Mesendoderm (in vitro differentiated cells): ENCODE measurements at regions not wholly inside any gene's neighbourhood (a gene's known extent, or its start where the extent isn't known, plus 50 kb on each side); places are given as distances from the start of the nearest gene placed in this dataset.
A peak's percentile ranks its signal among the peaks of the same experiment; 100 is the strongest.

Experiments
- DNase-seq: peaks from one replicate; pipeline ENCODE4 v3.0.0; 2013
- H2AK5ac ChIP-seq: 2 replicates; pipeline ENCODE4 v1.6.1; 2013; ENCODE audit warnings: low read length, inconsistent platforms
- H2BK120ac ChIP-seq: 2 replicates; pipeline ENCODE4 v1.6.1; 2013; ENCODE audit warnings: low read depth, mild to moderate bottlenecking, low read length, moderate library complexity, mixed read lengths
- H2BK15ac ChIP-seq: replicated peaks from 2 replicates; pipeline ENCODE4 v1.6.1; 2013; ENCODE audit warnings: low read depth, mild to moderate bottlenecking, moderate library complexity
- H2BK5ac ChIP-seq: 2 replicates; pipeline ENCODE4 v1.6.1; 2013; ENCODE audit warnings: low read length, inconsistent platforms
- H3K18ac ChIP-seq: 2 replicates; pipeline ENCODE4 v1.6.1; 2013; ENCODE audit warnings: mild to moderate bottlenecking, low read length, mixed read lengths
- H3K23ac ChIP-seq: one replicate; pipeline ENCODE4 v1.6.1; 2013; ENCODE audit warnings: low read length
- H3K27ac ChIP-seq: 2 replicates; pipeline ENCODE4 v1.5.1; 2013; ENCODE audit warnings: low read depth, mild to moderate bottlenecking, inconsistent platforms, low read length, moderate library complexity
- H3K27me3 ChIP-seq: 2 replicates; pipeline ENCODE4 v1.6.1; 2013; ENCODE audit warnings: low read length, control low read depth, mild to moderate bottlenecking, inconsistent platforms; ENCODE audit not compliant: insufficient read depth, poor library complexity
- H3K36me3 ChIP-seq: 2 replicates; pipeline ENCODE4 v1.6.1; 2013; ENCODE audit warnings: low read length, inconsistent platforms; ENCODE audit not compliant: control insufficient read depth, insufficient read depth
- H3K4ac ChIP-seq: one replicate; pipeline ENCODE4 v1.6.1; 2013; ENCODE audit warnings: low read depth, mild to moderate bottlenecking, low read length, moderate library complexity
- H3K4me1 ChIP-seq: 2 replicates; pipeline ENCODE4 v1.6.1; 2013; ENCODE audit warnings: low read depth, low read length, inconsistent platforms; ENCODE audit not compliant: control insufficient read depth
- H3K4me2 ChIP-seq: 2 replicates; pipeline ENCODE4 v1.6.1; 2013; ENCODE audit warnings: low read length
- H3K4me3 ChIP-seq: 2 replicates; pipeline ENCODE4 v1.5.1; 2013; ENCODE audit warnings: mild to moderate bottlenecking, low read length
- H3K56ac ChIP-seq: one replicate; pipeline ENCODE4 v1.6.1; 2013; ENCODE audit warnings: low read length
- H3K79me1 ChIP-seq: 2 replicates; pipeline ENCODE4 v1.6.1; 2013; ENCODE audit warnings: low read length, inconsistent platforms
- H3K79me2 ChIP-seq: 2 replicates; pipeline ENCODE4 v1.6.1; 2013; ENCODE audit warnings: mild to moderate bottlenecking, low read length; ENCODE audit not compliant: control insufficient read depth, insufficient read depth
- H3K9ac ChIP-seq: 2 replicates; pipeline ENCODE4 v1.6.1; 2013; ENCODE audit warnings: low read length, inconsistent platforms
- H4K5ac ChIP-seq: one replicate; pipeline ENCODE4 v1.6.1; 2013; ENCODE audit warnings: low read length
- H4K8ac ChIP-seq: one replicate; pipeline ENCODE4 v1.6.1; 2013; ENCODE audit warnings: low read depth, mild to moderate bottlenecking, control low read depth, low read length, moderate library complexity
- WGBS: extraction: QIAGEN DNeasy Blood & Tissue Kit; methylation state at CpG from one replicate; pipeline ENCODE4 v1.1.7; 2013; ENCODE audit warnings: low lambda C conversion rate, missing lambda C conversion rate; ENCODE audit not compliant: insufficient coverage; ENCODE audit errors: extremely low coverage; 5-methylcytosine and 5-hydroxymethylcytosine counted together

DNA sequence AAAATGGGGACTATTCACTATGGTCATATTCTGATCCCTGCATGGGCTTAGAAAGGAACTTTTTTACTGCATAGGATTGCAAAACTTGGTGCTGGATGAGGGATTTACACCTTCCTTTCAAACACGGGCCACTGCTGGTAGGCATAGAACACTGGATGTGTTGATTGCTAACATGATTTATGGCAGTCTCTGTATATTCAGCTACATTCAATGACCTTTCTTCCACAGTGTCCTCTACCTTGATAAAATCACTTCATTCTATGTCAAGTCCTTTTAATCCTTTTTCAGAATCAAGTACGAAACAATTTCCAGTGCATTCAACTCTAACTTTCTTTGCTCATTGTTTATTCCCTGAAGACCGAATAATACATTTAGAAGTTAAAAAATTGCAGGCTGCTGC, 91.9 kb upstream of the ATG10 start:
- no CpG with 5 or more reads among the region's 3 CpGs for WGBS
- Histone ChIP-seq H3K4me1 (no peaks in the 10 kb centered on the region), H3K27ac (no peak overlapping the region), H3K4me3 (no peak overlapping the region), H3K9ac (no peak overlapping the region), H4K8ac (no peak overlapping the region), H3K4ac (no peak overlapping the region), H3K4me2 (no peak overlapping the region), H3K18ac (no peak overlapping the region), H4K5ac (no peak overlapping the region), H2BK120ac (no peak overlapping the region), H3K56ac (no peak overlapping the region), H2BK5ac (no peak overlapping the region), H3K79me2 (no peaks in the 10 kb centered on the region), H3K36me3 (no peaks in the 10 kb centered on the region), H3K27me3 (no peaks in the 10 kb centered on the region), H3K23ac (no peak overlapping the region), H2BK15ac (no peak overlapping the region), H2AK5ac (no peak overlapping the region), H3K79me1 (no peaks in the 10 kb centered on the region)
- no peak for DNase-seq

DNA sequence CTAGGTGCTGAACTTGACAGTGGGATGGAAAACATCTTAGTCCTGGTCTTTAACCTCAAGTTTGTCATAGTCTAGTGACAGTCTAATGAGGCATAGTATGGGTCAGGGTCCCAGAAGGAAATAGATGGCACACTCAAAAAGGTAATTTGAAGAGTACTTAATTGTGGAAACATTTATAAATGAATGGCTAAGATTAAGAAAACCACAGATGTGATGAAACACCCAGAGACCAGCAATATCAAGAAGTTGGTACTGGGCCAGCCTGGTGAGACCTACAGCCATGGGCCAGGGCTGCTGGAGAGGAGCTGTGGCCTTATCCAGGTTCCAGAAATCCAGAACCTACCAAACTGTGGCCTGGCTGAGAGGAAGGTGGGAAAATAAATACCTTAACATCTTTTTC, 93.5 kb upstream of the ATG10 start:
- Histone ChIP-seq H3K18ac (no peak overlapping the region), H3K4me2 (no peak overlapping the region), H3K79me1 (no peaks in the 10 kb centered on the region), H2BK15ac (no peak overlapping the region), H3K27me3 (no peaks in the 10 kb centered on the region), H2AK5ac (no peak overlapping the region), H3K23ac (no peak overlapping the region), H3K27ac (no peak overlapping the region), H2BK5ac (no peak overlapping the region), H3K9ac (no peak overlapping the region), H3K79me2 (no peaks in the 10 kb centered on the region), H3K4ac (no peak overlapping the region), H3K36me3 (no peaks in the 10 kb centered on the region), H4K8ac (no peak overlapping the region), H3K4me3 (no peak overlapping the region), H4K5ac (no peak overlapping the region), H3K56ac (no peak overlapping the region), H2BK120ac (no peak overlapping the region), H3K4me1 (no peaks in the 10 kb centered on the region)
- DNase-seq: no peak

DNA sequence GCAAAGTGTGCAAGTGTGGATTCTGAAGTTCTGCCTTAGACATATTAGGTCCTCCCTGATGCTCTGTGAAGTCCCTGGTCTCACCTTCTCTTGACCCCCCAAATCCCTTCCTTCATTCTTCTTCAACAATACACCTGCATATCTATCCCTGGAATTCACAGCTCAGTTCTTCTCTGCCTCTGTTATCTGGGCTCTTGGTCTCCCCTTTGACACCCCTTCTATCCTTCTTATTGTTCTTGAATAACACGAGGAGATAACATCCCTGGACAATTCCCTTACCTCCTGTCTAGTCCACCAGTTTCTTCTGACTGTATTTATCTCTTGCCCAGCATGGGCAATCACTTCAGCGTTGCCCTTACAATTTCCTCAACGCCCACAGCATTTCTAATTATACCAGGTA, 104.8 kb upstream of the ATG10 start:
- Histone ChIP-seq H4K5ac (no peak overlapping the region), H3K4me1 (no peaks in the 10 kb centered on the region), H3K4me2 (no peak overlapping the region), H2AK5ac (no peak overlapping the region), H2BK120ac (no peak overlapping the region), H3K79me1 (no peaks in the 10 kb centered on the region), H3K4ac (no peak overlapping the region), H3K27ac (no peak overlapping the region), H3K79me2 (no peaks in the 10 kb centered on the region), H3K27me3 (no peaks in the 10 kb centered on the region), H3K18ac (no peak overlapping the region), H3K56ac (no peak overlapping the region), H3K9ac (no peak overlapping the region), H3K36me3 (no peaks in the 10 kb centered on the region), H2BK5ac (no peak overlapping the region), H2BK15ac (no peak overlapping the region), H3K4me3 (no peak overlapping the region), H3K23ac (no peak overlapping the region), H4K8ac (no peak overlapping the region)
- peak; percentile 77 for DNase-seq
- WGBS: no CpG with 5 or more reads among the region's 3 CpGs

DNA sequence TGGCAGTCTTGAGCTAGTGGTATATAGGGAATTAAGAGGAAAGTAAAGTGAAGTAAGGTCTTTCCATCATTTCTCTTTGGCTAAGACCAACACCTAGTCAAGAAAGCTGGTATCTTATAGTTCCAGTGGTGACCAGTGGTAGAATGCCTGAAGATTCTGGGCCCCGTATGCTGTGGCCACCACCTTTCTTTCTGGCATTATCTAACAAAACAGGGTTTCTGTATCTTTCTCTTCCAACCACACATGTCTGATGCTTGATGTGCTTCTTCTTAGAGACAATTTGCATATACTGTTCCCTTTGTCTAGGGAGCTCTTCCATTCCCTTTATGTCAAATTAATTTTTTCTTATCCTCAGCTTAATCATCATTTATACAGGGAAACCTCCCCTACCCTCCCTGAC, 109.9 kb upstream of the SSBP2 start:
- Histone ChIP-seq H3K79me1 (no peaks in the 10 kb centered on the region), H2BK120ac (no peak overlapping the region), H3K79me2 (no peaks in the 10 kb centered on the region), H3K36me3 (no peaks in the 10 kb centered on the region), H3K4me1 (peaks cover 4% of the 10 kb centered on the region), H2BK15ac (no peak overlapping the region), H3K56ac (no peak overlapping the region), H3K18ac (no peak overlapping the region), H3K27me3 (no peaks in the 10 kb centered on the region), H3K23ac (no peak overlapping the region), H3K4ac (no peak overlapping the region), H2AK5ac (no peak overlapping the region), H2BK5ac (no peak overlapping the region), H3K9ac (no peak overlapping the region), H3K27ac (no peak overlapping the region), H3K4me2 (no peak overlapping the region), H3K4me3 (no peak overlapping the region), H4K8ac (no peak overlapping the region), H4K5ac (no peak overlapping the region)
- no CpG with 5 or more reads among the region's 1 CpG for WGBS
- DNase-seq: no peak

DNA sequence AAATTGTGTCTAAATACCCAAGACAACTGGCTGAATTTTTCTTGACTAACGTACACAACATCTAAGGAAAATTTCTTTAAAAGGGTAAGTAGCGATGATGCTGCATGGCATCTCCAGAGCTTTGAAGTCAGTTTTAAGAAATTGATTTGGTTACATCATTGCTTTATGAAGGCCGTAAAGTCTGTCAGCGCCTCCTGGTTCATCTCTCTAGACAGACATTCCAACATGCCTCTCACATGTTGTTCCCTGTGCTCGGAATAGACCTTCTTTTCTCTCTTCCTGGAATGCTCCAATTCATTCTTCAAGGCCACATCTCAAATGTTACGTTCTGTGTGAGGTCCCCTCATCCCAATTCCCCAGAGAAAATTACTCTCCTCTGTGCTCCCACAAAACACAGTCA, 108.7 kb upstream of the SSBP2 start:
- H2BK5ac ChIP-seq: no peak overlapping the region
- no peak overlapping the region for H2AK5ac ChIP-seq
- no peaks in the 10 kb centered on the region for H3K36me3 ChIP-seq
- H4K5ac ChIP-seq: no peak overlapping the region
- H3K9ac ChIP-seq: no peak overlapping the region
- H3K27me3 ChIP-seq: no peaks in the 10 kb centered on the region
- no peak overlapping the region for H3K27ac ChIP-seq
- no peak overlapping the region for H3K23ac ChIP-seq
- H3K79me1 ChIP-seq: no peaks in the 10 kb centered on the region
- no peaks in the 10 kb centered on the region for H3K79me2 ChIP-seq
- no peak overlapping the region for H2BK120ac ChIP-seq
- H4K8ac ChIP-seq: no peak overlapping the region
- no peak overlapping the region for H3K18ac ChIP-seq
- H2BK15ac ChIP-seq: no peak overlapping the region
- WGBS: no CpG with 5 or more reads among the region's 6 CpGs
- H3K56ac ChIP-seq: no peak overlapping the region
- peaks cover 4% of the 10 kb centered on the region for H3K4me1 ChIP-seq
- H3K4ac ChIP-seq: no peak overlapping the region
- H3K4me3 ChIP-seq: no peak overlapping the region
- DNase-seq: no peak
- no peak overlapping the region for H3K4me2 ChIP-seq

DNA sequence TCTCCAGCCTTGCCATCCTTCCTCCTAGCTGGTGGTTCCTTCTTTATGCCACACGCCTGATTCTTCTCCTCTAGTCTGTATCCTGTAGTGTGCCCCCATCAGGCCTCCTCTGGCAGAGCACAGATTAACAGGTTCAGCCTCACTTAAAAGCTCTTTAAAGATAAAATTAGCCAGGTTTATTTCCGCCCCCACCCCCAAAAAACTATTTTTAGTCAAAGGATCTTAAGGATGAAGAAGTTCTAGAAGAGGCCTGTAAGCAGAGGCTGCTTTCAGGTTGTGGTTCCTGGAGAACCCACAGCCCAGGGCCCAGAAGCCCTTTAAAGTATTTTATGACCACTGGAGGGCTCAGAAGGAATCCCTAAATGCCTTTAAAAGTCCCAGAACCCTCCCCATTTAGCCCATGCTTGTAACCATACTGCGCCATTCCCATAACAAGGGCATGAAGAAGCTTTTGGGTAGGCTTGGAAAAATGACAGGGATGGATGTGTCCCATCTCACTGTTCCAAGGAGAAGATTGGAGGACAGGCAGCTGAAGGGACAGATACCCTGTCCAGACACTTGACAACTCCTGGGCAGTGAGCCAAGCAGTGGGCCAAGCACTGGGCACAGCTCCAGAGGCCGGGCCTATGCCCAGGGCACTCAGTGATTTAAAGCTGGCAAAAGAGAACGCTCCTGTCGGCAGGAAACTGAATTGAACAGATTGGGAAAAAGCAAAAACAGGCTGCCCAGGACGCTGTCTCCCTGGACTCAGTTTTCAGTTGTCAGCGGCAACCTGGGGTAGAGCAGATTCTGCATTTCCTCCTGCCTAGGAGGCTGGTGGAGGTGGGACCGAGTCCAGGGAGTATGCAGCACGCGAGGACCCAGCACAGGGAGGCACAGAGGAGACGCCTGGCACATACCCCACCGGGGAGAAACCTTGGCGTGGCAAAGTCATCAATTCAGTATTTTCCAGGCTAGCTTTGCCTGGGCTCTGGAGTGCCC, 106.3 kb upstream of the SSBP2 start:
- Histone ChIP-seq H3K56ac (peak overlapping the region; percentile 54), H2BK15ac (no peak overlapping the region), H3K18ac (no peak overlapping the region), H4K5ac (no peak overlapping the region), H3K36me3 (no peaks in the 10 kb centered on the region), H3K4me1 (peaks cover 11% of the 10 kb centered on the region), H4K8ac (no peak overlapping the region), H3K23ac (peak overlapping the region; percentile 26), H2AK5ac (no peak overlapping the region), H2BK120ac (no peak overlapping the region), H3K4me3 (no peak overlapping the region), H3K27me3 (no peaks in the 10 kb centered on the region), H3K4ac (no peak overlapping the region), H3K9ac (peak overlapping the region; percentile 22), H3K79me2 (no peaks in the 10 kb centered on the region), H3K79me1 (no peaks in the 10 kb centered on the region), H2BK5ac (no peak overlapping the region), H3K4me2 (no peak overlapping the region), H3K27ac (no peak overlapping the region)
- peak; percentile 64 for DNase-seq
- no CpG with 5 or more reads among the region's 14 CpGs for WGBS
